GM12875 (cell line): ENCODE measurements at regions not wholly inside any gene's neighbourhood (a gene's known extent, or its start where the extent isn't known, plus 50 kb on each side); places are given as distances from the start of the nearest gene placed in this dataset.

ENCODE experiments used
- H3K4me3 ChIP-seq: one replicate; pipeline ENCODE4 v1.5.1; 2011; ENCODE audit warnings: low read depth, low read length, control low read depth
- CTCF ChIP-seq: IDR thresholded peaks from 2 replicates; pipeline ENCODE4 v1.5.1; 2011; ENCODE audit warnings: low read depth, mild to moderate bottlenecking, control low read depth, inconsistent platforms, low read length, moderate library complexity, borderline replicate concordance; ENCODE audit not compliant: insufficient read depth

- no peak for TF ChIP-seq CTCF
- no peak overlapping the region for H3K4me3 ChIP-seq
These were observed 188.2 kb upstream of the PLXNA2 start for GRCh38 chr1:208432346-208432745.

GRCh38 chr1:208433086-208433485, 188.9 kb upstream of the PLXNA2 start:
- TF ChIP-seq CTCF: no peak
- H3K4me3 ChIP-seq: no peak overlapping the region

- no peak overlapping the region for H3K4me3 ChIP-seq
- TF ChIP-seq CTCF: no peak
These were observed 189.8 kb upstream of the PLXNA2 start for GRCh38 chr1:208433971-208434370.

- TF ChIP-seq CTCF: no peak
These were observed 193.2 kb upstream of the PLXNA2 start for GRCh38 chr1:208437401-208437800.

GRCh38 chr1:208438112-208438699, 194.0 kb upstream of the PLXNA2 start:
- no peak overlapping the region for H3K4me3 ChIP-seq
- no peak for TF ChIP-seq CTCF

More at GRCh38 chr1:208437401-208437800, 193.2 kb upstream of the PLXNA2 start:
- H3K4me3 ChIP-seq: no peak overlapping the region

- TF ChIP-seq CTCF: no peak
- no peak overlapping the region for H3K4me3 ChIP-seq
These were observed 201.6 kb upstream of the PLXNA2 start for GRCh38 chr1:208445758-208446203.

GRCh38 chr1:208446271-208446691, 202.1 kb upstream of the PLXNA2 start:
- no peak for TF ChIP-seq CTCF
- H3K4me3 ChIP-seq: no peak overlapping the region
